HepG2 (cell line): ENCODE measurements at regions not wholly inside any gene's neighbourhood (a gene's known extent, or its start where the extent isn't known, plus 50 kb on each side); places are given as distances from the start of the nearest gene placed in this dataset.

Experiments used
- ATAC-seq: fragments of 200-7000 bp; cut with Tn5 transposase; 3 replicates; pipeline ENCODE4 v1.9.1; 2020; ENCODE audit warnings: mild to moderate bottlenecking, moderate library complexity
- BruUV-seq: library from RNA; stranded (reverse); fragments of 400-500 nt; replicated peaks from 2 replicates; lab custom pipeline; 2021; lab: Mats Ljungman, UMichigan
- CTCF ChIA-PET: fragments of 300-600 bp; formaldehyde crosslinking; extraction: SDS; loops from one replicate; lab custom pipeline; 2021; ENCODE audit warnings: low total read pairs, inconsistent platforms, low intra/inter-chr PET ratio; lab: Yijun Ruan, JAX
- POLR2A ChIA-PET: fragments of 350-600 bp; sonication (Branson Sonifier 250); formaldehyde crosslinking; loops from one replicate; lab custom pipeline; 2020; ENCODE audit warnings: antibody characterized with exemption, inconsistent platforms; lab: Yijun Ruan, JAX
- DNase-seq: peaks from one replicate; pipeline ENCODE4 v3.0.0-alpha.2; 2015; ENCODE audit warnings: low spot score
- FAIRE-seq: peaks from 3 replicates; lab custom pipeline; 2011; peaks lifted over from hg19 to GRCh38; lab: Jason Lieb, UNC
- H2AFZ ChIP-seq: one replicate; pipeline ENCODE4 v1.6.1; 2011; ENCODE audit warnings: low read length, inconsistent platforms
- H3K27ac ChIP-seq: fragments of 300-600 bp; 3 replicates; pipeline ENCODE4 v1.8.0; 2011; ENCODE audit warnings: mixed run types, mild to moderate bottlenecking, mixed read lengths, low read length, inconsistent platforms; ENCODE audit not compliant: insufficient read depth; ENCODE audit errors: extremely low read length
- H3K27me3 ChIP-seq, 2 experiments: fragments of 200-600 bp in 1 of 2; 2 replicates in 1 of 2; 3 replicates in 1 of 2; pipeline versions ENCODE4 v1.6.0 to v1.8.0; 2011; ENCODE audit warnings: low read length in 2 of 2, mild to moderate bottlenecking in 2 of 2, moderate library complexity in 2 of 2, inconsistent platforms in 1 of 2; ENCODE audit not compliant: insufficient read depth in 2 of 2, control insufficient read depth in 1 of 2
- H3K36me3 ChIP-seq, 2 experiments: fragments of 200-600 bp in 1 of 2; replicated peaks in 1 of 2; 2 replicates in 1 of 2; 3 replicates in 1 of 2; pipeline versions ENCODE4 v1.5.1 to v1.8.0; 2011; ENCODE audit warnings: low read length in 2 of 2, inconsistent platforms in 1 of 2; ENCODE audit not compliant: insufficient read depth in 2 of 2, control insufficient read depth in 1 of 2
- H3K4me1 ChIP-seq: 2 replicates; pipeline ENCODE4 v1.5.1; 2012; ENCODE audit warnings: low read length, inconsistent platforms; ENCODE audit not compliant: insufficient read depth
- H3K4me2 ChIP-seq: 2 replicates; pipeline ENCODE4 v1.6.0; 2011; ENCODE audit warnings: low read depth, low read length, inconsistent platforms
- H3K4me3 ChIP-seq, 3 experiments: fragments of 200-600 bp in 1 of 3; sonication (generic), shearing (Covaris generic) in 1 of 3; replicated peaks in 1 of 3; 2 replicates each; pipeline ENCODE4 v1.5.1; 2011 to 2016; ENCODE audit warnings: low read length in 3 of 3, inconsistent platforms in 2 of 3, low read depth in 2 of 3, mild to moderate bottlenecking in 2 of 3, control low read depth in 1 of 3, mixed read lengths in 1 of 3; ENCODE audit not compliant: insufficient read depth in 1 of 3
- H3K79me2 ChIP-seq: one replicate; pipeline ENCODE4 v1.6.1; 2011; ENCODE audit warnings: low read length, inconsistent platforms; ENCODE audit not compliant: insufficient read depth
- H3K9ac ChIP-seq: 2 replicates; pipeline ENCODE4 v1.6.0; 2011; ENCODE audit warnings: mild to moderate bottlenecking, low read depth, low read length, inconsistent platforms; ENCODE audit not compliant: insufficient read depth
- H3K9me3 ChIP-seq: 2 replicates; pipeline ENCODE4 v1.5.1; 2012; ENCODE audit warnings: mild to moderate bottlenecking, low read length
- H4K20me1 ChIP-seq: 2 replicates; pipeline ENCODE4 v1.6.0; 2011; ENCODE audit warnings: inconsistent platforms, mild to moderate bottlenecking, low read length, moderate library complexity; ENCODE audit not compliant: insufficient read depth
- AKAP8 ChIP-seq: sonication (generic); formaldehyde crosslinking; IDR thresholded peaks from 2 replicates; pipeline ENCODE4 v1.5.1; 2020; ENCODE audit warnings: mild to moderate bottlenecking, missing genetic modification reagents
- EZH2 ChIP-seq: conservative IDR thresholded peaks from 2 replicates; pipeline ENCODE4 v1.6.1; 2012; ENCODE audit warnings: mild to moderate bottlenecking, low read depth, low read length, moderate library complexity
- MTA1 ChIP-seq: sonication (generic); formaldehyde crosslinking; IDR thresholded peaks from 2 replicates; pipeline ENCODE4 v1.4.0; 2020; ENCODE audit warnings: missing genetic modification reagents, mild to moderate bottlenecking, borderline replicate concordance
- RARG ChIP-seq: sonication (generic); formaldehyde crosslinking; IDR thresholded peaks from 2 replicates; pipeline ENCODE4 v1.4.0; 2020; ENCODE audit warnings: low read depth, mild to moderate bottlenecking, missing genetic modification reagents
- TBX3 ChIP-seq: fragments of 450-650 bp; IDR thresholded peaks from 2 replicates; pipeline ENCODE4 v1.6.1; 2017; ENCODE audit warnings: antibody characterized with exemption, mild to moderate bottlenecking, inconsistent platforms, borderline replicate concordance
- ZMAT3 ChIP-seq: sonication (generic); formaldehyde crosslinking; conservative IDR thresholded peaks from 2 replicates; pipeline ENCODE4 v1.7.0; 2021; ENCODE audit warnings: missing genetic modification reagents
- WGBS: methylation state at CpG from one replicate; pipeline ENCODE4 v1.1.6; 2017; ENCODE audit warnings: low lambda C conversion rate; 5-methylcytosine and 5-hydroxymethylcytosine counted together
- in situ Hi-C: cut with HindIII; loops from 2 replicates; pipeline ENCODE4 v1.10.0; 2017; ENCODE audit warnings: low pct_unique_long_range_greater_than_20kb; ENCODE audit not compliant: extremely low pct_ligation_motif_present
- intact Hi-C: fragments of 100-400 bp; cut with micrococcal nuclease; formaldehyde crosslinking; loops from one replicate; pipeline ENCODE4 v1.10.0; 2022; ENCODE audit not compliant: unreplicated experiment
- TF ChIP-seq, protein P1 (sequence below): sonication (generic); formaldehyde crosslinking; IDR thresholded peaks from 2 replicates; pipeline ENCODE4 v1.4.0; 2020; ENCODE audit warnings: missing genetic modification reagents
- TF ChIP-seq, protein P2 (sequence below): sonication (generic); formaldehyde crosslinking; IDR thresholded peaks from 2 replicates; pipeline ENCODE4 v1.8.1; 2023; ENCODE audit warnings: mild to moderate bottlenecking, missing genetic modification reagents
- TF ChIP-seq, protein P3 (sequence below): sonication (generic); formaldehyde crosslinking; IDR thresholded peaks from 2 replicates; pipeline ENCODE4 v1.4.0; 2020; ENCODE audit warnings: low read depth, mild to moderate bottlenecking, missing genetic modification reagents
- TF ChIP-seq, protein P4 (sequence below), 2 experiments: fragments of 450-650 bp in 1 of 2; sonication (generic) in 1 of 2; formaldehyde crosslinking in 1 of 2; IDR thresholded peaks; 2 replicates each; pipeline versions ENCODE4 v1.6.1 to v1.8.0; 2016 to 2022; ENCODE audit warnings: antibody characterized with exemption in 1 of 2, mild to moderate bottlenecking in 1 of 2, missing genetic modification reagents in 1 of 2

DNA sequence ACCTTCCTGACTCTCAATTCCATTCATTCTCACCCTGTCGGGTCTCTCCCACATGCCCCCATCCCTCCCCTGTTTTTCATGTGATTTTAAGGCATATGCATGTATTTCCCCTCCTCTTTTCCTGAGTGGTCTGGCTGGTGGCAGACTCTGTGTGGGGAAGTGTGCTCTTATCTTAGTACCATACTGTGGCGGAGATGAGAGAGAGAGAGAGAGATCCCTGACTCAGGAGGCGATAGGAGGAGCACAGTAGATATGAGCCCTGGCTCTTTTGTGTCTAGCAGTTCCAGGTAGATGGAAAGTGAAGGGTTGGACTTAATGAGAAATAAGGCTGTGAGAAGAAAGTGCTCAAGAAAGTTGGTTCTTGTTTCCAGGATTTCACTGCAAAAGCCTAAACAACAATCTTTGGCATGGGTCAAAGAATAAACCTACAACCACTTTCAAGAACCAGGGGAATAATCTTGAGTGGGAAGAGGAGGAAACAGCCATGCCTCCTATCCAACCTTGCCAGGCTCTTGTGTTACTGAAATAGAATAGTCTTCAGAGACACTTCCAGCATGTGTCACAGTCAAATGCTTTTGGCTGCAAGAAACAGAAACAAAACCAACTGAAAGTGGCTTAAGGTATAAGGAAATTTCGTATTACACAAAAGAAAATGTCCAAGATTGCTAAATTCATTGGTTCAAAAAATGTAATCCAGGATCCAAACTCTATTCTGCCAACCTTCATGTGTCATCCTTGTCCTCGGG is 123.8 kb upstream of the MYLIP start (continued):
- TF ChIP-seq, protein P1, sequence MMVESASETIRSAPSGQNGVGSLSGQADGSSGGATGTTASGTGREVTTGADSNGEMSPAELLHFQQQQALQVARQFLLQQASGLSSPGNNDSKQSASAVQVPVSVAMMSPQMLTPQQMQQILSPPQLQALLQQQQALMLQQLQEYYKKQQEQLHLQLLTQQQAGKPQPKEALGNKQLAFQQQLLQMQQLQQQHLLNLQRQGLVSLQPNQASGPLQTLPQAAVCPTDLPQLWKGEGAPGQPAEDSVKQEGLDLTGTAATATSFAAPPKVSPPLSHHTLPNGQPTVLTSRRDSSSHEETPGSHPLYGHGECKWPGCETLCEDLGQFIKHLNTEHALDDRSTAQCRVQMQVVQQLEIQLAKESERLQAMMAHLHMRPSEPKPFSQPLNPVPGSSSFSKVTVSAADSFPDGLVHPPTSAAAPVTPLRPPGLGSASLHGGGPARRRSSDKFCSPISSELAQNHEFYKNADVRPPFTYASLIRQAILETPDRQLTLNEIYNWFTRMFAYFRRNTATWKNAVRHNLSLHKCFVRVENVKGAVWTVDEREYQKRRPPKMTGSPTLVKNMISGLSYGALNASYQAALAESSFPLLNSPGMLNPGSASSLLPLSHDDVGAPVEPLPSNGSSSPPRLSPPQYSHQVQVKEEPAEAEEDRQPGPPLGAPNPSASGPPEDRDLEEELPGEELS (CRISPR knock-in tag), result no peak
- no peak for TF ChIP-seq ZMAT3 (CRISPR knock-in tag)
- TF ChIP-seq, protein P2, sequence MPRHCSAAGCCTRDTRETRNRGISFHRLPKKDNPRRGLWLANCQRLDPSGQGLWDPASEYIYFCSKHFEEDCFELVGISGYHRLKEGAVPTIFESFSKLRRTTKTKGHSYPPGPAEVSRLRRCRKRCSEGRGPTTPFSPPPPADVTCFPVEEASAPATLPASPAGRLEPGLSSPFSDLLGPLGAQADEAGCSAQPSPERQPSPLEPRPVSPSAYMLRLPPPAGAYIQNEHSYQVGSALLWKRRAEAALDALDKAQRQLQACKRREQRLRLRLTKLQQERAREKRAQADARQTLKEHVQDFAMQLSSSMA, result no peak
- TF ChIP-seq, protein P3, sequence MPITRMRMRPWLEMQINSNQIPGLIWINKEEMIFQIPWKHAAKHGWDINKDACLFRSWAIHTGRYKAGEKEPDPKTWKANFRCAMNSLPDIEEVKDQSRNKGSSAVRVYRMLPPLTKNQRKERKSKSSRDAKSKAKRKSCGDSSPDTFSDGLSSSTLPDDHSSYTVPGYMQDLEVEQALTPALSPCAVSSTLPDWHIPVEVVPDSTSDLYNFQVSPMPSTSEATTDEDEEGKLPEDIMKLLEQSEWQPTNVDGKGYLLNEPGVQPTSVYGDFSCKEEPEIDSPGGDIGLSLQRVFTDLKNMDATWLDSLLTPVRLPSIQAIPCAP (CRISPR knock-in tag), result no peak
- TF ChIP-seq TBX3, result no peak
- no peak for TF ChIP-seq AKAP8 (CRISPR knock-in tag)
- no peak for TF ChIP-seq EZH2
- no peak for TF ChIP-seq RARG (CRISPR knock-in tag)

DNA sequence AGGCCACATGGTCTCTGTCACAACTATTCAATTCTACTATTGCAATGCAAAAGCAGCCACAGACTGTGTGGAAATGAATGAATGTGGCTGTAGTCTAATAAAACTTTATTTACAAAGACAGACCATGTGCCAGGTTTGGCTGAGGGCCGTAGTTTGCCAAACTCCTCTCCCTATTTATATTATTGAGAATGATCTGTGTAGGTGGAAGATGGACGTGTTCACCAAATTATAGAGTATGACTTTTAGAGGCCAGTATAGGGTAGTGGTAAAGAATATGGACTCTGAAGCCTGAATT is 125.7 kb upstream of the MYLIP start:
- H3K27ac ChIP-seq, result no peak overlapping the region
- FAIRE-seq (no peak), ATAC-seq (no peak), DNase-seq (no peak)
- no peaks in the 10 kb centered on the region for H3K4me1 ChIP-seq
- no peaks in the 10 kb centered on the region for H3K36me3 ChIP-seq
- no peaks in the 10 kb centered on the region for H3K9me3 ChIP-seq
- POLR2A ChIA-PET, result no interaction called here
- intact Hi-C loops, result no loop called here
- H3K9ac ChIP-seq, result no peak overlapping the region
- H3K4me2 ChIP-seq, result no peak overlapping the region
- H4K20me1 ChIP-seq, result no peaks in the 10 kb centered on the region
- H3K27me3 ChIP-seq, result peaks cover 5 to 12% of the 10 kb centered on the region in 2 experiments; a peak in 3 of 5 replicates
- no peak overlapping the region for H3K4me3 ChIP-seq
- no TSS peak for BruUV-seq
- H3K79me2 ChIP-seq, result no peaks in the 10 kb centered on the region
- WGBS, result 0% methylated on average over 2 of the region's 2 CpGs
- in situ Hi-C loops, result no loop called here
- CTCF ChIA-PET, result no interaction called here
- no peak overlapping the region for H2AFZ ChIP-seq
- TF ChIP-seq, protein P4, sequence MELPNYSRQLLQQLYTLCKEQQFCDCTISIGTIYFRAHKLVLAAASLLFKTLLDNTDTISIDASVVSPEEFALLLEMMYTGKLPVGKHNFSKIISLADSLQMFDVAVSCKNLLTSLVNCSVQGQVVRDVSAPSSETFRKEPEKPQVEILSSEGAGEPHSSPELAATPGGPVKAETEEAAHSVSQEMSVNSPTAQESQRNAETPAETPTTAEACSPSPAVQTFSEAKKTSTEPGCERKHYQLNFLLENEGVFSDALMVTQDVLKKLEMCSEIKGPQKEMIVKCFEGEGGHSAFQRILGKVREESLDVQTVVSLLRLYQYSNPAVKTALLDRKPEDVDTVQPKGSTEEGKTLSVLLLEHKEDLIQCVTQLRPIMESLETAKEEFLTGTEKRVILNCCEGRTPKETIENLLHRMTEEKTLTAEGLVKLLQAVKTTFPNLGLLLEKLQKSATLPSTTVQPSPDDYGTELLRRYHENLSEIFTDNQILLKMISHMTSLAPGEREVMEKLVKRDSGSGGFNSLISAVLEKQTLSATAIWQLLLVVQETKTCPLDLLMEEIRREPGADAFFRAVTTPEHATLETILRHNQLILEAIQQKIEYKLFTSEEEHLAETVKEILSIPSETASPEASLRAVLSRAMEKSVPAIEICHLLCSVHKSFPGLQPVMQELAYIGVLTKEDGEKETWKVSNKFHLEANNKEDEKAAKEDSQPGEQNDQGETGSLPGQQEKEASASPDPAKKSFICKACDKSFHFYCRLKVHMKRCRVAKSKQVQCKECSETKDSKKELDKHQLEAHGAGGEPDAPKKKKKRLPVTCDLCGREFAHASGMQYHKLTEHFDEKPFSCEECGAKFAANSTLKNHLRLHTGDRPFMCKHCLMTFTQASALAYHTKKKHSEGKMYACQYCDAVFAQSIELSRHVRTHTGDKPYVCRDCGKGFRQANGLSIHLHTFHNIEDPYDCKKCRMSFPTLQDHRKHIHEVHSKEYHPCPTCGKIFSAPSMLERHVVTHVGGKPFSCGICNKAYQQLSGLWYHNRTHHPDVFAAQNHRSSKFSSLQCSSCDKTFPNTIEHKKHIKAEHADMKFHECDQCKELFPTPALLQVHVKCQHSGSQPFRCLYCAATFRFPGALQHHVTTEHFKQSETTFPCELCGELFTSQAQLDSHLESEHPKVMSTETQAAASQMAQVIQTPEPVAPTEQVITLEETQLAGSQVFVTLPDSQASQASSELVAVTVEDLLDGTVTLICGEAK (IDR thresholded peaks at IDR 0.05), result no peak
- TF ChIP-seq, protein P4 (CRISPR knock-in tag; IDR thresholded peaks at IDR 0.05), result peak; percentile 48; the same call in 1 of the 2 replicates
- no peak for TF ChIP-seq MTA1
